ENCODE measurements at regions not wholly inside any gene's neighbourhood (a gene's known extent, or its start where the extent isn't known, plus 50 kb on each side); places are given as distances from the start of the nearest gene placed in this dataset.

- TF ChIP-seq CTCF (IDR thresholded peaks at IDR 0.05) (no peak), EP300 (IDR thresholded peaks at IDR 0.05) (no peak)
Observed at GRCh38 chrX:44071070-44071645, 98.0 kb upstream of the NDP start.
